Fibroblast of villous mesenchyme (primary cell): ENCODE measurements at regions not wholly inside any gene's neighbourhood (a gene's known extent, or its start where the extent isn't known, plus 50 kb on each side); places are given as distances from the start of the nearest gene placed in this dataset.
"Not testable (repeated sequence)": the region's sequence is repeated elsewhere in the genome, so short reads cannot be mapped to it uniquely, and the experiment has no call there.

Source experiments
- DNase-seq: peaks from one replicate; pipeline ENCODE4 v3.0.0-alpha.2; 2010; ENCODE audit warnings: low read depth
- H3K4me3 ChIP-seq: 2 replicates; pipeline ENCODE4 v1.5.1; 2011; ENCODE audit warnings: low read depth, mild to moderate bottlenecking, low read length
- CTCF ChIP-seq: IDR thresholded peaks from 2 replicates; pipeline ENCODE4 v1.5.1; 2012; ENCODE audit warnings: low read depth, mild to moderate bottlenecking, low read length; ENCODE audit not compliant: insufficient read depth

- no peak for DNase-seq
- no peak for TF ChIP-seq CTCF
- no peak overlapping the region for H3K4me3 ChIP-seq
Observed at GRCh38 chr13:73306688-73307087, 247.9 kb downstream of the KLF5 start.

- DNase-seq = no peak
- TF ChIP-seq CTCF = no peak
- H3K4me3 ChIP-seq = no peak overlapping the region
Observed at GRCh38 chr13:73304442-73304841, 245.6 kb downstream of the KLF5 start.

- TF ChIP-seq CTCF = no peak
- no peak overlapping the region for H3K4me3 ChIP-seq
- no peak for DNase-seq
Observed at GRCh38 chr13:73303851-73304250, 245.0 kb downstream of the KLF5 start.

DNA sequence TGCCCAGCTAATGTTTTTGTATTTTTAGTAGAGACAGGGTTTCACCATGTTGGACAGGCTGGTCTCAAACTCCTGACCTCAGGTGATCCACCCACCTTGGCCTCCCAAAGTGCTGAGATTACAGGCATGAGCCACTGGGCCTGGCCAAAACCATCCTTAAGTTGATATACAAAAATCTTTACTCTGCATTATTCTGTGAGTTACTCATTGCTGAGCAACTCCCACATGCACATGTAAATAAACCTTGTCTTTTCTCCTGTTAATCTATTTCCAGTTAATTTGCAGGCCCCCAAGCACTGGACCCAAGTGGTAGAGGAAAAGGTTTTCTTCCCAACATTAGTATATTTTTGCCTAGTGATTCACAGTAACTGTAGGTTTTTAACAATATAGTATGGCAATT lies 242.8 kb downstream of the KLF5 start:
- DNase-seq, H3K4me3 ChIP-seq: not testable (repeated sequence)

GRCh38 chr13:73300718-73301425 lies 242.1 kb downstream of the KLF5 start:
- no peak for DNase-seq
- no peak overlapping the region for H3K4me3 ChIP-seq
- TF ChIP-seq CTCF = no peak

DNA sequence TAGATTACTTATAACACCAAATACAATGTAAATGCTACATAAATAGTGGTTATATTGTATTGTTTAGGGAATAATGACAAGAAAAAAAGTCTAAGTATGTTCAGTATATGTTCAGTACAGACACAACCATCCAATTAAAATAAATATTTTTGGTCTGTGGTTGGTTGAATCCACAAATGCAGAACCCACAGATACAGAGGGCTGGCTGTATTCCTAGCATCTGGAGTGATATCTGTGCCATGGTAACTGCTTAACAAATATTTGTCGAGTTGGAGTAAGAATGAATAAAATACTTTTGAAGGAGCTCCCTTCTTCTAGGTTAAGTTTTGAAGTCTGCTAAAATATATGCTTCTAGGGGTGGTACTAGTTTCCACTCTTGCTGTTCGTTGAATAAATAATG lies 241.0 kb downstream of the KLF5 start:
- TF ChIP-seq CTCF = no peak
- DNase-seq = no peak
- H3K4me3 ChIP-seq = no peak overlapping the region

- no peak for TF ChIP-seq CTCF
- no peak overlapping the region for H3K4me3 ChIP-seq
- no peak for DNase-seq
Observed at GRCh38 chr13:73293913-73294523, 235.2 kb downstream of the KLF5 start.
